ENCODE measurements at regions not wholly inside any gene's neighbourhood (a gene's known extent, or its start where the extent isn't known, plus 50 kb on each side); places are given as distances from the start of the nearest gene placed in this dataset.
"Not testable (repeated sequence)": the region's sequence is repeated elsewhere in the genome, so short reads cannot be mapped to it uniquely, and the experiment has no call there.

GRCh38 chr6:14296698-14297097 lies 179.1 kb downstream of the CD83 start:
- TF ChIP-seq CTCF (conservative IDR thresholded peaks at IDR 0.05; ENCODE audit: low read length); EZH2phosphoT487 (IDR thresholded peaks at IDR 0.05; ENCODE audit: borderline replicate concordance, low read depth, low read length): not testable (repeated sequence)
